ENCODE measurements at regions not wholly inside any gene's neighbourhood (a gene's known extent, or its start where the extent isn't known, plus 50 kb on each side); places are given as distances from the start of the nearest gene placed in this dataset.
"Not testable (repeated sequence)": the region's sequence is repeated elsewhere in the genome, so short reads cannot be mapped to it uniquely, and the experiment has no call there.

DNA sequence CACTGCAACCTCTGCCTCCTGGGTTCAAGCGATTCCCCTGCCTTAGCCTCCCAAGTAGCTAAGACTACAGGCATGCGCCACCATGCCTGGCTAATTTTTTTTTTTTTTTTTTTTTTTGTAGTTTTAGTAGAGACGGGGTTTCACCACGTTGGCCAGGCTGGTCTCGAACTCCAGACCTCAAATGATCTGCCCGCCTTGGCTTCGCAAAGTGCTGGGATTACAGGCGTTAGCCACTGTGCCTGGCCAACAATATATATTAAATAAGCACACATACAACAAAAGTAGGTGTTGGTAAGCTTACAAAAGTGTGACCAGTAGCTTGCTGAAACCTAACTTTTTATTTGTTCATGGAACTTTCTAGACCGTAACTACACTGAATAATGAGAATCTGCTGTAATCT, 117.1 kb upstream of the SERF1B start:
- H3K36me3 ChIP-seq (replicated peaks in 1 of 2); H3K27ac ChIP-seq; H3K27me3 ChIP-seq; H3K4me3 ChIP-seq; intact Hi-C loops (cut with DNase I); H3K9me3 ChIP-seq (replicated peaks in 1 of 3); H3K4me1 ChIP-seq (replicated peaks in 1 of 2): not testable (repeated sequence)
- peak in 3 of 7 donors; percentile 0 to 12 (median 0) for DNase-seq
- 94 to 100% (median 98%) methylated on average over 5 to 6 of the region's 9 CpGs for WGBS, 4 donors

DNA sequence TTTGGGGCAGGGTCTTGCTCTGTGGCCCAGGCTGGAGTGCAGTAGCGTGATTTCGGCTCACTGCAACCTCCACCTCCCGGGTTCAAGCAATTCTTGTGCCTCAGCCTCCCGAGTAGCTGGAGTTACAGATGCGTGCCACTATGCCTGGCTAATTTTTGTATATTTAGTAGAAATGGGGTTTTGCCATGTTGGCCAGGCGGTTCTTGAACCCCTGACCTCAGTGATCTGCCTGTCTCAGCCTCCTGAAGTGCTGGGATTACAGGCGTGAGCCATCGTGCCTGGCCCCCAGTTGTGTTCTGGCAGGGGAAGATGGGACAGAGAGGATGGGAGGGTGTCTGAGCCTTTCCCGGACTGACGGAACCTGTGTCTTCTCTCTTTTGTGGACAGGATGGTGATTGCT, 111.3 kb upstream of the SERF1B start:
- H3K27me3 ChIP-seq; intact Hi-C loops (cut with DNase I); H3K4me1 ChIP-seq (replicated peaks in 1 of 2); H3K4me3 ChIP-seq; H3K27ac ChIP-seq; H3K9me3 ChIP-seq (replicated peaks in 1 of 3); H3K36me3 ChIP-seq (replicated peaks in 1 of 2): not testable (repeated sequence)
- 95 to 98% (median 96%) methylated on average over 4 to 5 of the region's 10 CpGs; no CpG with 5 or more reads in 1 of the 4 donors for WGBS, 4 donors
- peak in 1 of 7 donors; percentile 8 for DNase-seq

Data from adrenal gland (tissue), 9 donors.